Panc1 (cell line): ENCODE measurements at regions not wholly inside any gene's neighbourhood (a gene's known extent, or its start where the extent isn't known, plus 50 kb on each side); places are given as distances from the start of the nearest gene placed in this dataset.

Experiments
- ATAC-seq: fragments of 200-7000 bp; cut with Tn5 transposase; 2 replicates; pipeline ENCODE4 v1.9.1; 2020; ENCODE audit warnings: mild to moderate bottlenecking, moderate library complexity
- BruUV-seq: library from RNA; stranded (reverse); fragments of 400-500 nt; replicated peaks from 2 replicates; lab custom pipeline; 2021; lab: Mats Ljungman, UMichigan
- CTCF ChIA-PET: fragments of 300-600 bp; sonication (Branson Sonifier 250); formaldehyde crosslinking; loops from one replicate; lab custom pipeline; 2022; ENCODE audit warnings: antibody characterized with exemption; lab: Charles Lee
- POLR2A ChIA-PET: fragments of 300-600 bp; sonication (Branson Sonifier 250); formaldehyde crosslinking; loops from one replicate; lab custom pipeline; 2022; ENCODE audit warnings: antibody characterized with exemption; lab: Charles Lee
- DNase-seq: peaks from one replicate; pipeline ENCODE4 v3.0.0-alpha.2; 2010; ENCODE audit warnings: low read depth, low spot score
- H3K27ac ChIP-seq: 2 replicates; pipeline ENCODE4 v1.5.1; 2011; ENCODE audit warnings: mild to moderate bottlenecking, low read length, inconsistent platforms
- H3K27me3 ChIP-seq: fragments of 200-500 bp; sonication (Bioruptor generic); 2 replicates; pipeline ENCODE4 v1.6.0; 2014; ENCODE audit warnings: low read length, inconsistent platforms; ENCODE audit not compliant: control insufficient read depth, insufficient read depth
- H3K36me3 ChIP-seq: fragments of 200-500 bp; sonication (Bioruptor generic); 2 replicates; pipeline ENCODE4 v1.5.1; 2014; ENCODE audit warnings: inconsistent platforms, mild to moderate bottlenecking, low read length, moderate library complexity; ENCODE audit not compliant: control insufficient read depth, insufficient read depth
- H3K4me1 ChIP-seq: 2 replicates; pipeline ENCODE4 v1.5.1; 2011; ENCODE audit warnings: inconsistent platforms, mild to moderate bottlenecking, low read length, moderate library complexity; ENCODE audit not compliant: control insufficient read depth, insufficient read depth
- H3K4me3 ChIP-seq, 2 experiments: 2 replicates each; pipeline ENCODE4 v1.5.1; 2011 to 2012; ENCODE audit warnings: low read depth in 2 of 2, low read length in 2 of 2, mild to moderate bottlenecking in 2 of 2, inconsistent platforms in 1 of 2, moderate library complexity in 1 of 2
- H3K9me3 ChIP-seq: fragments of 200-500 bp; sonication (Bioruptor generic); 2 replicates; pipeline ENCODE4 v1.5.1; 2014; ENCODE audit warnings: low read depth, mild to moderate bottlenecking, inconsistent platforms, low read length, moderate library complexity; ENCODE audit not compliant: control insufficient read depth, insufficient read depth
- POLR2AphosphoS5 ChIP-seq: IDR thresholded peaks from 2 replicates; pipeline ENCODE4 v1.6.1; 2012; ENCODE audit warnings: mild to moderate bottlenecking, low read depth, low read length, moderate library complexity
- SIN3A ChIP-seq: IDR thresholded peaks from 2 replicates; pipeline ENCODE4 v1.6.1; 2012; ENCODE audit warnings: low read depth, mild to moderate bottlenecking, low read length, moderate library complexity, borderline replicate concordance; ENCODE audit not compliant: insufficient read depth
- TCF7L2 ChIP-seq: IDR thresholded peaks from 2 replicates; pipeline ENCODE4 v1.6.1; 2011; ENCODE audit warnings: mild to moderate bottlenecking, low read depth, low read length, inconsistent platforms
- in situ Hi-C: cut with HindIII; loops from 2 replicates; pipeline ENCODE4 v1.10.0; 2016; ENCODE audit warnings: low sequenced_read_pairs, low pct_unique_long_range_greater_than_20kb
- intact Hi-C: fragments of 100-400 bp; cut with micrococcal nuclease; formaldehyde crosslinking; loops from one replicate; pipeline ENCODE4 v1.10.0; 2022; ENCODE audit not compliant: unreplicated experiment
- TF ChIP-seq, protein P1 (sequence below), 2 experiments: IDR thresholded peaks; 2 replicates each; pipeline ENCODE4 v1.6.1; 2011 to 2012; ENCODE audit warnings: low read depth in 2 of 2, control low read depth in 1 of 2, low read length in 1 of 2, mild to moderate bottlenecking in 1 of 2, moderate library complexity in 1 of 2; ENCODE audit not compliant: insufficient read depth in 1 of 2
- TF ChIP-seq, protein P2 (sequence below): fragments of 450-650 bp; IDR thresholded peaks from 2 replicates; pipeline ENCODE4 v1.5.1; 2017; ENCODE audit warnings: mild to moderate bottlenecking

DNA sequence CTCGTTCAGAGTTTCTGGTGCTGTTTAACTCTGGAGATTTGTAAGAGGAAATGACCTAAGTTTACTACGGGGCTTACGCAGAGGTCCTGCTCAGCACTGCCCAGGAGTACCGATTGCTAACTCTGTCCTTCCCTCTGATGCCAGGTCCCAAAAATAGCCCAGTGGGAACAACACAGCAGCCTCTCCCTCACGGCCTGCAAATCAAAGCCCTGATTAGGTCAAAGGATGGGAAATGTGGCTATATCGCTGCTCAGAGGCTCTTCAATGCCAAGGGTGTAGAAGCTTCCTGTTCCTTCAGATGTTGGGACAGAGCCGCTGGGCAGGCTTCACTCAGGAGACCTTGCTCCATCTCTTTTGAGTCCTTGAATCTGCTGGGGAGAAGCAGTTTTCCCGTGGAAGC lies 174.2 kb upstream of the KCNJ16 start:
- in situ Hi-C loops, result no loop called here
- H3K36me3 ChIP-seq, result no peaks in the 10 kb centered on the region

DNA sequence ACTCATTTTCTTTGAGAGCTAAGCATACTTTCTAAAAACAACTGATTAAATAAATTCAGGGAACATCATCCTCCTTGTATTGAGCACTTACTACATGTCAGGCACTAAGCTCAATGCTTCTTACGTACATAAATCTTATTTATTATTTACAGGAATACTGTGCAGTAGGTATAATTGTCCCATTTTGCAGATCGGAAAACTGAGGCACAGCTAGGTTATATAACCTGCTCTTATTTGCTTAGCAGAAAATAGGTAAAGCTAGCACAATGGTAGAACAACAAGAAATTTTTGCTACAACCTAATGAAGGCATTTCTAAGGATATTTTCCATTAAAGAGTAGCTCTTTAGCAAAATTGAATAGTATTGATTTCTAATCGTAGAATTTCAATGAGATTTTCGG lies 168.7 kb upstream of the KCNJ16 start:
- TF ChIP-seq POLR2AphosphoS5, result no peak
- TF ChIP-seq, protein P1, sequence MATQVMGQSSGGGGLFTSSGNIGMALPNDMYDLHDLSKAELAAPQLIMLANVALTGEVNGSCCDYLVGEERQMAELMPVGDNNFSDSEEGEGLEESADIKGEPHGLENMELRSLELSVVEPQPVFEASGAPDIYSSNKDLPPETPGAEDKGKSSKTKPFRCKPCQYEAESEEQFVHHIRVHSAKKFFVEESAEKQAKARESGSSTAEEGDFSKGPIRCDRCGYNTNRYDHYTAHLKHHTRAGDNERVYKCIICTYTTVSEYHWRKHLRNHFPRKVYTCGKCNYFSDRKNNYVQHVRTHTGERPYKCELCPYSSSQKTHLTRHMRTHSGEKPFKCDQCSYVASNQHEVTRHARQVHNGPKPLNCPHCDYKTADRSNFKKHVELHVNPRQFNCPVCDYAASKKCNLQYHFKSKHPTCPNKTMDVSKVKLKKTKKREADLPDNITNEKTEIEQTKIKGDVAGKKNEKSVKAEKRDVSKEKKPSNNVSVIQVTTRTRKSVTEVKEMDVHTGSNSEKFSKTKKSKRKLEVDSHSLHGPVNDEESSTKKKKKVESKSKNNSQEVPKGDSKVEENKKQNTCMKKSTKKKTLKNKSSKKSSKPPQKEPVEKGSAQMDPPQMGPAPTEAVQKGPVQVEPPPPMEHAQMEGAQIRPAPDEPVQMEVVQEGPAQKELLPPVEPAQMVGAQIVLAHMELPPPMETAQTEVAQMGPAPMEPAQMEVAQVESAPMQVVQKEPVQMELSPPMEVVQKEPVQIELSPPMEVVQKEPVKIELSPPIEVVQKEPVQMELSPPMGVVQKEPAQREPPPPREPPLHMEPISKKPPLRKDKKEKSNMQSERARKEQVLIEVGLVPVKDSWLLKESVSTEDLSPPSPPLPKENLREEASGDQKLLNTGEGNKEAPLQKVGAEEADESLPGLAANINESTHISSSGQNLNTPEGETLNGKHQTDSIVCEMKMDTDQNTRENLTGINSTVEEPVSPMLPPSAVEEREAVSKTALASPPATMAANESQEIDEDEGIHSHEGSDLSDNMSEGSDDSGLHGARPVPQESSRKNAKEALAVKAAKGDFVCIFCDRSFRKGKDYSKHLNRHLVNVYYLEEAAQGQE (IDR thresholded peaks at IDR 0.05; ENCODE audit: insufficient read depth in 1 of 2, low read depth in 2 of 2, low read length in 1 of 2), result no peak
- TF ChIP-seq TCF7L2, result no peak
- TF ChIP-seq, protein P2, sequence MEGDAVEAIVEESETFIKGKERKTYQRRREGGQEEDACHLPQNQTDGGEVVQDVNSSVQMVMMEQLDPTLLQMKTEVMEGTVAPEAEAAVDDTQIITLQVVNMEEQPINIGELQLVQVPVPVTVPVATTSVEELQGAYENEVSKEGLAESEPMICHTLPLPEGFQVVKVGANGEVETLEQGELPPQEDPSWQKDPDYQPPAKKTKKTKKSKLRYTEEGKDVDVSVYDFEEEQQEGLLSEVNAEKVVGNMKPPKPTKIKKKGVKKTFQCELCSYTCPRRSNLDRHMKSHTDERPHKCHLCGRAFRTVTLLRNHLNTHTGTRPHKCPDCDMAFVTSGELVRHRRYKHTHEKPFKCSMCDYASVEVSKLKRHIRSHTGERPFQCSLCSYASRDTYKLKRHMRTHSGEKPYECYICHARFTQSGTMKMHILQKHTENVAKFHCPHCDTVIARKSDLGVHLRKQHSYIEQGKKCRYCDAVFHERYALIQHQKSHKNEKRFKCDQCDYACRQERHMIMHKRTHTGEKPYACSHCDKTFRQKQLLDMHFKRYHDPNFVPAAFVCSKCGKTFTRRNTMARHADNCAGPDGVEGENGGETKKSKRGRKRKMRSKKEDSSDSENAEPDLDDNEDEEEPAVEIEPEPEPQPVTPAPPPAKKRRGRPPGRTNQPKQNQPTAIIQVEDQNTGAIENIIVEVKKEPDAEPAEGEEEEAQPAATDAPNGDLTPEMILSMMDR, result no peak
- no peak for TF ChIP-seq SIN3A
- no TSS peak for BruUV-seq
- DNase-seq (no peak), ATAC-seq (no peak)
- Histone ChIP-seq H3K27ac (no peak overlapping the region), H3K36me3 (no peaks in the 10 kb centered on the region), H3K4me3 (no peak overlapping the region), H3K4me1 (no peaks in the 10 kb centered on the region), H3K9me3 (no peaks in the 10 kb centered on the region), H3K27me3 (no peaks in the 10 kb centered on the region)
- ChIA-PET POLR2A (no interaction called here), CTCF (no interaction called here)
- in situ Hi-C loops (no loop called here), intact Hi-C loops (no loop called here)

More for the DNA sequence above, 174.2 kb upstream of the KCNJ16 start:
- ATAC-seq (no peak), DNase-seq (no peak)
- TF ChIP-seq POLR2AphosphoS5, result no peak
- TF ChIP-seq, protein P2, result no peak
- TF ChIP-seq SIN3A, result no peak
- TF ChIP-seq TCF7L2, result no peak
- TF ChIP-seq, protein P1 (IDR thresholded peaks at IDR 0.05; ENCODE audit: insufficient read depth in 1 of 2, low read depth in 2 of 2, low read length in 1 of 2), result no peak
- no peak overlapping the region for H3K27ac ChIP-seq
- intact Hi-C loops, result no loop called here
- POLR2A ChIA-PET, result no interaction called here
- H3K4me3 ChIP-seq, result no peak overlapping the region
- H3K9me3 ChIP-seq, result no peaks in the 10 kb centered on the region
- H3K27me3 ChIP-seq, result no peaks in the 10 kb centered on the region
- no peaks in the 10 kb centered on the region for H3K4me1 ChIP-seq
- CTCF ChIA-PET, result no interaction called here
- BruUV-seq, result no TSS peak
